Gastrocnemius medialis (tissue), 4 donors: ENCODE measurements at regions not wholly inside any gene's neighbourhood (a gene's known extent, or its start where the extent isn't known, plus 50 kb on each side); places are given as distances from the start of the nearest gene placed in this dataset.

Source experiments
- ATAC-seq, 2 donors: fragments of 150-250 bp; one replicate each; pipeline ENCODE4 v1.9.1; 2016
- DNase-seq, 2 donors: peaks; one replicate each; pipeline ENCODE4 v3.0.0-alpha.2; 2019
- H3K27ac ChIP-seq, 4 donors: fragments of 200-600 bp; sonication (generic); 1 replicate in 1 of 4; 2 replicates in 3 of 4; pipeline ENCODE4 v1.5.1; 2016 to 2018; ENCODE audit warnings: mild to moderate bottlenecking in 2 of 4, moderate library complexity in 1 of 4
- H3K27me3 ChIP-seq, 3 donors: fragments of 200-600 bp; sonication (generic) in 2 of 3; 1 replicate in 1 of 3; 2 replicates in 2 of 3; pipeline versions ENCODE4 v1.5.1 to v1.6.0; 2016 to 2019; ENCODE audit warnings: mild to moderate bottlenecking in 1 of 3, moderate library complexity in 1 of 3
- H3K36me3 ChIP-seq, 2 donors: fragments of 200-600 bp; sonication (generic) in 1 of 2; one replicate each; pipeline ENCODE4 v1.5.1; 2017 to 2018
- H3K4me1 ChIP-seq, 2 donors: fragments of 200-600 bp; sonication (generic) in 1 of 2; one replicate each; pipeline ENCODE4 v1.5.1; 2016 to 2017; ENCODE audit warnings: mild to moderate bottlenecking in 2 of 2
- H3K4me3 ChIP-seq, 4 donors: fragments of 200-600 bp; sonication (generic) in 3 of 4; 1 replicate in 1 of 4; 2 replicates in 3 of 4; pipeline ENCODE4 v1.5.1; 2016 to 2019; ENCODE audit warnings: mild to moderate bottlenecking in 2 of 4
- H3K9me3 ChIP-seq, 3 donors: fragments of 200-600 bp; sonication (generic) in 2 of 3; 1 replicate in 1 of 3; 2 replicates in 2 of 3; pipeline ENCODE4 v1.5.1; 2016 to 2019
- CTCF ChIP-seq, 5 experiments: fragments of 450-650 bp in 3 of 5; fragments of 200-600 bp in 2 of 5; sonication (generic) in 2 of 5; IDR thresholded peaks in 4 of 5; conservative IDR thresholded peaks in 1 of 5; 1 replicate in 4 of 5; 2 replicates in 1 of 5; pipeline ENCODE4 v1.5.1; 2016 to 2019; ENCODE audit warnings: antibody characterized with exemption in 5 of 5, mild to moderate bottlenecking in 3 of 5, moderate library complexity in 3 of 5
- POLR2A ChIP-seq, 2 donors: fragments of 450-650 bp; IDR thresholded peaks; one replicate each; pipeline ENCODE4 v1.6.1; 2017; ENCODE audit warnings: antibody characterized with exemption in 2 of 2, mild to moderate bottlenecking in 2 of 2, moderate library complexity in 2 of 2
- in situ Hi-C, 4 donors: fragments of 200-750 bp; cut with MboI; loops; one replicate each; pipeline versions ENCODE4 v1.15.0 to v1.8.0; 2017; ENCODE audit warnings: low sequenced_read_pairs in 4 of 4
- intact Hi-C: fragments of 100-400 bp; cut with DNase I; formaldehyde crosslinking; loops from one replicate; pipeline ENCODE4 v1.15.1; 2023; ENCODE audit warnings: low total_unique reads

GRCh38 chr22:47309476-47309875 lies 547.0 kb downstream of the TBC1D22A start:
- intact Hi-C loops = no loop called here
- H3K9me3 ChIP-seq = no peaks in the 10 kb centered on the region
- no peak overlapping the region for H3K4me3 ChIP-seq
- no peak for TF ChIP-seq CTCF (IDR thresholded peaks at IDR 0.05 in 4 of 5, conservative IDR thresholded peaks at IDR 0.05 in 1 of 5)
- TF ChIP-seq POLR2A (IDR thresholded peaks at IDR 0.05) = no peak
- ATAC-seq (no peak), DNase-seq (no peak)
- H3K36me3 ChIP-seq = no peaks in the 10 kb centered on the region
- in situ Hi-C loops = no loop called here
- no peaks in the 10 kb centered on the region for H3K4me1 ChIP-seq
- H3K27me3 ChIP-seq = no peaks in the 10 kb centered on the region
- no peak overlapping the region for H3K27ac ChIP-seq

GRCh38 chr22:47308886-47309285 lies 546.4 kb downstream of the TBC1D22A start:
- Histone ChIP-seq H3K4me1 (no peaks in the 10 kb centered on the region), H3K27ac (no peak overlapping the region), H3K4me3 (no peak overlapping the region), H3K9me3 (no peaks in the 10 kb centered on the region), H3K36me3 (no peaks in the 10 kb centered on the region), H3K27me3 (no peaks in the 10 kb centered on the region)
- intact Hi-C loops = no loop called here
- no peak for ATAC-seq
- no peak for TF ChIP-seq POLR2A (IDR thresholded peaks at IDR 0.05)
- TF ChIP-seq CTCF (IDR thresholded peaks at IDR 0.05 in 4 of 5, conservative IDR thresholded peaks at IDR 0.05 in 1 of 5) = no peak
- in situ Hi-C loops = no loop called here
- no peak for DNase-seq

GRCh38 chr22:47307822-47308221 lies 545.4 kb downstream of the TBC1D22A start:
- H3K36me3 ChIP-seq = no peaks in the 10 kb centered on the region
- no peak for ATAC-seq
- intact Hi-C loops (no loop called here), in situ Hi-C loops (no loop called here)
- no peak overlapping the region for H3K27ac ChIP-seq
- TF ChIP-seq CTCF (IDR thresholded peaks at IDR 0.05 in 4 of 5, conservative IDR thresholded peaks at IDR 0.05 in 1 of 5) = no peak
- no peak for TF ChIP-seq POLR2A (IDR thresholded peaks at IDR 0.05)
- H3K9me3 ChIP-seq = no peaks in the 10 kb centered on the region
- no peak for DNase-seq
- H3K27me3 ChIP-seq = no peaks in the 10 kb centered on the region
- H3K4me3 ChIP-seq = no peak overlapping the region
- H3K4me1 ChIP-seq = no peaks in the 10 kb centered on the region

GRCh38 chr22:47307326-47307725 lies 544.9 kb downstream of the TBC1D22A start:
- ATAC-seq (no peak), DNase-seq (no peak)
- Histone ChIP-seq H3K27ac (no peak overlapping the region), H3K4me1 (no peaks in the 10 kb centered on the region), H3K27me3 (no peaks in the 10 kb centered on the region), H3K9me3 (no peaks in the 10 kb centered on the region), H3K4me3 (no peak overlapping the region), H3K36me3 (no peaks in the 10 kb centered on the region)
- TF ChIP-seq POLR2A (IDR thresholded peaks at IDR 0.05) = no peak
- no peak for TF ChIP-seq CTCF (IDR thresholded peaks at IDR 0.05 in 4 of 5, conservative IDR thresholded peaks at IDR 0.05 in 1 of 5)
- in situ Hi-C loops (no loop called here), intact Hi-C loops (no loop called here)

GRCh38 chr22:47304854-47305253 lies 542.4 kb downstream of the TBC1D22A start:
- intact Hi-C loops = no loop called here

More at GRCh38 chr22:47304854-47305253, 542.4 kb downstream of the TBC1D22A start:
- ATAC-seq (no peak), DNase-seq (no peak)
- Histone ChIP-seq H3K27me3 (no peaks in the 10 kb centered on the region), H3K36me3 (no peaks in the 10 kb centered on the region), H3K4me1 (no peaks in the 10 kb centered on the region), H3K4me3 (no peak overlapping the region), H3K9me3 (no peaks in the 10 kb centered on the region), H3K27ac (no peak overlapping the region)
- TF ChIP-seq POLR2A (IDR thresholded peaks at IDR 0.05) (no peak), CTCF (IDR thresholded peaks at IDR 0.05 in 4 of 5, conservative IDR thresholded peaks at IDR 0.05 in 1 of 5) (no peak)
- in situ Hi-C loops = no loop called here
